ENCODE measurements at regions not wholly inside any gene's neighbourhood (a gene's known extent, or its start where the extent isn't known, plus 50 kb on each side); places are given as distances from the start of the nearest gene placed in this dataset.

GRCh38 chr2:7598402-7598801 lies 681.2 kb downstream of the RNF144A start:
- H3K27ac Mint-ChIP-seq: no peak overlapping the region
- TF ChIP-seq CTCF (conservative IDR thresholded peaks at IDR 0.05): no peak
- H3K9me3 Mint-ChIP-seq: no peaks in the 10 kb centered on the region
- H3K4me1 Mint-ChIP-seq (ENCODE audit: unreplicated experiment): no peaks in the 10 kb centered on the region
- no peak overlapping the region for H3K4me3 Mint-ChIP-seq
- no peak for DNase-seq (ENCODE audit: extremely low spot score, unreplicated experiment)
- H3K36me3 Mint-ChIP-seq: no peaks in the 10 kb centered on the region
- no peaks in the 10 kb centered on the region for H3K27me3 Mint-ChIP-seq

- no peak for TF ChIP-seq CTCF (conservative IDR thresholded peaks at IDR 0.05)
- Mint-ChIP-seq H3K4me3 (no peak overlapping the region), H3K4me1 (ENCODE audit: unreplicated experiment) (no peaks in the 10 kb centered on the region), H3K9me3 (no peaks in the 10 kb centered on the region), H3K36me3 (no peaks in the 10 kb centered on the region), H3K27ac (no peak overlapping the region), H3K27me3 (no peaks in the 10 kb centered on the region)
- no peak for DNase-seq (ENCODE audit: extremely low spot score, unreplicated experiment)
These were observed 682.4 kb downstream of the RNF144A start for GRCh38 chr2:7599462-7600258.

- Mint-ChIP-seq H3K27me3 (no peaks in the 10 kb centered on the region), H3K4me3 (no peak overlapping the region), H3K27ac (no peak overlapping the region), H3K9me3 (no peaks in the 10 kb centered on the region), H3K4me1 (ENCODE audit: unreplicated experiment) (no peaks in the 10 kb centered on the region), H3K36me3 (no peaks in the 10 kb centered on the region)
- DNase-seq (ENCODE audit: extremely low spot score, unreplicated experiment): no peak
- TF ChIP-seq CTCF (conservative IDR thresholded peaks at IDR 0.05): no peak
These were observed 684.8 kb downstream of the RNF144A start for GRCh38 chr2:7601990-7602389.

GRCh38 chr2:7604456-7604855 lies 687.2 kb downstream of the RNF144A start:
- no peaks in the 10 kb centered on the region for H3K36me3 Mint-ChIP-seq
- no peaks in the 10 kb centered on the region for H3K4me1 Mint-ChIP-seq (ENCODE audit: unreplicated experiment)
- no peak overlapping the region for H3K4me3 Mint-ChIP-seq
- H3K27me3 Mint-ChIP-seq: peaks cover 4% of the 10 kb centered on the region
- no peaks in the 10 kb centered on the region for H3K9me3 Mint-ChIP-seq
- no peak overlapping the region for H3K27ac Mint-ChIP-seq
- no peak for DNase-seq (ENCODE audit: extremely low spot score, unreplicated experiment)
- TF ChIP-seq CTCF (conservative IDR thresholded peaks at IDR 0.05): no peak

- Mint-ChIP-seq H3K27me3 (peaks cover 6% of the 10 kb centered on the region), H3K9me3 (no peaks in the 10 kb centered on the region), H3K27ac (no peak overlapping the region), H3K4me1 (ENCODE audit: unreplicated experiment) (peaks cover 21% of the 10 kb centered on the region), H3K4me3 (no peak overlapping the region), H3K36me3 (no peaks in the 10 kb centered on the region)
- TF ChIP-seq CTCF (conservative IDR thresholded peaks at IDR 0.05): no peak
- DNase-seq (ENCODE audit: extremely low spot score, unreplicated experiment): no peak
These were observed 690.4 kb downstream of the RNF144A start for GRCh38 chr2:7607441-7608173.

Measured in type B pancreatic cell (in vitro differentiated cells).